Smooth muscle cell (in vitro differentiated cells): ENCODE measurements at regions not wholly inside any gene's neighbourhood (a gene's known extent, or its start where the extent isn't known, plus 50 kb on each side); places are given as distances from the start of the nearest gene placed in this dataset.

Experiments
- DNase-seq: peaks from one replicate; lab custom pipeline; 2025; ENCODE audit not compliant: unreplicated experiment; lab: John Stamatoyannopoulos, UW
- H2AFZ ChIP-seq: fragments of 200-600 bp; sonication (generic); 2 replicates; pipeline ENCODE4 v1.6.0; 2016; ENCODE audit warnings: antibody characterized with exemption, low read depth, mild to moderate bottlenecking
- H3F3A ChIP-seq: fragments of 200-600 bp; sonication (generic); 2 replicates; pipeline ENCODE4 v1.6.0; 2017; ENCODE audit warnings: antibody characterized with exemption, low read depth
- H3K27ac ChIP-seq: fragments of 200-600 bp; sonication (generic); 2 replicates; pipeline ENCODE4 v1.5.1; 2016; ENCODE audit warnings: low read depth, mild to moderate bottlenecking
- H3K27me3 ChIP-seq: fragments of 200-600 bp; sonication (generic); 2 replicates; pipeline ENCODE4 v1.6.1; 2016; ENCODE audit warnings: low read depth, mild to moderate bottlenecking
- H3K36me3 ChIP-seq: fragments of 200-600 bp; sonication (generic); 2 replicates; pipeline ENCODE4 v1.5.1; 2016; ENCODE audit warnings: low read depth
- H3K4me1 ChIP-seq: fragments of 200-600 bp; sonication (generic); 2 replicates; pipeline ENCODE4 v1.5.1; 2016; ENCODE audit warnings: low read depth
- H3K4me2 ChIP-seq: fragments of 200-600 bp; sonication (generic); 2 replicates; pipeline ENCODE4 v1.6.0; 2016; ENCODE audit warnings: mild to moderate bottlenecking
- H3K4me3 ChIP-seq: fragments of 200-600 bp; sonication (generic); 2 replicates; pipeline ENCODE4 v1.5.1; 2016; ENCODE audit warnings: mild to moderate bottlenecking
- H3K79me2 ChIP-seq: fragments of 200-600 bp; sonication (generic); 2 replicates; pipeline ENCODE4 v1.6.0; 2016; ENCODE audit warnings: low read depth, mild to moderate bottlenecking
- H3K9ac ChIP-seq: fragments of 200-600 bp; sonication (generic); 2 replicates; pipeline ENCODE4 v1.6.0; 2016; ENCODE audit warnings: low read depth
- H3K9me3 ChIP-seq: fragments of 200-600 bp; sonication (generic); replicated peaks from 2 replicates; pipeline ENCODE4 v1.5.1; 2016; ENCODE audit warnings: low read depth
- H4K20me1 ChIP-seq: fragments of 200-600 bp; sonication (generic); 2 replicates; pipeline ENCODE4 v1.6.0; 2016; ENCODE audit warnings: low read depth
- WGBS: methylation state at CpG from one replicate; pipeline ENCODE4 v1.1.7; 2016; ENCODE audit warnings: low lambda C conversion rate; 5-methylcytosine and 5-hydroxymethylcytosine counted together
- TF ChIP-seq, protein P1 (sequence below): fragments of 200-600 bp; sonication (generic); IDR thresholded peaks from 2 replicates; pipeline ENCODE4 v1.5.1; 2017; ENCODE audit warnings: borderline replicate concordance, mild to moderate bottlenecking, antibody characterized with exemption; ENCODE audit not compliant: insufficient read depth, poor library complexity, severe bottlenecking

- Histone ChIP-seq H3K79me2 (no peaks in the 10 kb centered on the region), H3K27ac (no peak overlapping the region), H3K4me3 (no peak overlapping the region), H3K4me1 (no peaks in the 10 kb centered on the region), H3K9ac (no peak overlapping the region), H3K27me3 (peaks cover 23% of the 10 kb centered on the region), H3F3A (no peaks in the 10 kb centered on the region), H3K9me3 (no peaks in the 10 kb centered on the region), H3K36me3 (no peaks in the 10 kb centered on the region), H2AFZ (no peak overlapping the region), H4K20me1 (no peaks in the 10 kb centered on the region), H3K4me2 (no peak overlapping the region)
- DNase-seq, result no peak
- TF ChIP-seq, protein P1, sequence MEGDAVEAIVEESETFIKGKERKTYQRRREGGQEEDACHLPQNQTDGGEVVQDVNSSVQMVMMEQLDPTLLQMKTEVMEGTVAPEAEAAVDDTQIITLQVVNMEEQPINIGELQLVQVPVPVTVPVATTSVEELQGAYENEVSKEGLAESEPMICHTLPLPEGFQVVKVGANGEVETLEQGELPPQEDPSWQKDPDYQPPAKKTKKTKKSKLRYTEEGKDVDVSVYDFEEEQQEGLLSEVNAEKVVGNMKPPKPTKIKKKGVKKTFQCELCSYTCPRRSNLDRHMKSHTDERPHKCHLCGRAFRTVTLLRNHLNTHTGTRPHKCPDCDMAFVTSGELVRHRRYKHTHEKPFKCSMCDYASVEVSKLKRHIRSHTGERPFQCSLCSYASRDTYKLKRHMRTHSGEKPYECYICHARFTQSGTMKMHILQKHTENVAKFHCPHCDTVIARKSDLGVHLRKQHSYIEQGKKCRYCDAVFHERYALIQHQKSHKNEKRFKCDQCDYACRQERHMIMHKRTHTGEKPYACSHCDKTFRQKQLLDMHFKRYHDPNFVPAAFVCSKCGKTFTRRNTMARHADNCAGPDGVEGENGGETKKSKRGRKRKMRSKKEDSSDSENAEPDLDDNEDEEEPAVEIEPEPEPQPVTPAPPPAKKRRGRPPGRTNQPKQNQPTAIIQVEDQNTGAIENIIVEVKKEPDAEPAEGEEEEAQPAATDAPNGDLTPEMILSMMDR, result no peak
- WGBS, result 75% methylated on average over 3 of the region's 3 CpGs
Observed at GRCh38 chr20:40922865-40923264, 105.8 kb upstream of the TOP1 start.

DNA sequence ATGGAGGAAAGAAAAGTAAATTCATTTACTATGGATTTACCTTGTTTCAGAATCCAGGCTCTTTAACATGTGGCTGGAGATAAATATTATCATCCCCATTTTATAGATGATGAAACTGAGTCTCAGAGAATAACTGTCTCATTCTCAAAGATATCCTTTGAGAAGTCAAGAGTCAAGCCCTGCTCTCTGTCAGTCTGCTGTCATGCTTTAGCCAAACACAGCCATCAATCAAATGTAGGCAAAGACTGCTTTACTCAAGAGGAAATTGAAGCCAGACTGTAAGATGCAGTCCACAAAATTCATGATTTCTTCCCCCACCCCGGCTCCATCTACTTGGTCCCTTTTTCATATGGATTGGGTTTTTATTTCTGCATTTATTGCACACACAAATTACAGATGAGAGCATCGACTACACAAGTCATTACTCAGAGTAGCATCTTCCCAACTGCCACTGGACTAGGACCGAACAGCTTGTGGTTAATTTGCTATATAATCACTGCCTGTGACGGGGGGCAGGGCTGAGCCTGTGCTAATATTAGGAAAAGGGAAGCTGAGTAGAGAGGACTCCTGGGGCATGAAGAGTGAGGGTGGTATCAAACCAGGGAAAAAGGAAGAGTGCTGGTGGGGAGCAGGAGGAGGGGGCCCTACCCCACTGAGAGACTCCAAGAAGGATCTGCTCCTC is 102.7 kb upstream of the TOP1 start:
- Histone ChIP-seq H3K36me3 (no peaks in the 10 kb centered on the region), H3K9me3 (no peaks in the 10 kb centered on the region), H3F3A (no peaks in the 10 kb centered on the region), H3K9ac (no peak overlapping the region), H4K20me1 (no peaks in the 10 kb centered on the region), H3K27me3 (peaks cover 23% of the 10 kb centered on the region), H2AFZ (no peak overlapping the region), H3K4me3 (no peak overlapping the region), H3K4me2 (no peak overlapping the region), H3K4me1 (no peaks in the 10 kb centered on the region), H3K79me2 (no peaks in the 10 kb centered on the region), H3K27ac (no peak overlapping the region)
- TF ChIP-seq, protein P1, result no peak
- no peak for DNase-seq
- WGBS, result 91% methylated on average over 4 of the region's 4 CpGs

DNA sequence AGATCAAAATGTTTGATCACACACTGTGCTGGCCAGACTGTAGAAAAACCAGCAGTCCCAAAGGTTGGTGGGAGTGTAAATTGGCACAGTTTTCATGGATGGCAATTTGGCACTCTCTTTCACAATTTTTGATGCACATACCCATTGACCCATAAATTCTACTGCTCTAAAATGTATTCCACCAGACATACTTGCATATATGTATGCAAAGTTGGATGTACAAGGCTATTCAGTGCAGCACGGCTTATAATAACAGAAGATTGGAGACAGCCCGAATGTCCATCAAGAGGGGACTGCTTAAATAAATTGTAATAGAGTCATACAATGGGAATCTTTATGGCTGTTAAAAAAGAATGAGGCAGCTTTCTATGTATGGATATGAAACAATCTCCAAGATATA is 101.7 kb upstream of the TOP1 start:
- WGBS, result 91% methylated on average over 2 of the region's 2 CpGs
- Histone ChIP-seq H3K9ac (no peak overlapping the region), H3K27me3 (peaks cover 17% of the 10 kb centered on the region), H3K9me3 (no peaks in the 10 kb centered on the region), H3K27ac (no peak overlapping the region), H3F3A (no peaks in the 10 kb centered on the region), H2AFZ (no peak overlapping the region), H3K4me2 (no peak overlapping the region), H3K36me3 (no peaks in the 10 kb centered on the region), H3K4me1 (no peaks in the 10 kb centered on the region), H4K20me1 (no peaks in the 10 kb centered on the region), H3K4me3 (no peak overlapping the region), H3K79me2 (no peaks in the 10 kb centered on the region)
- no peak for DNase-seq
- TF ChIP-seq, protein P1, result no peak

DNA sequence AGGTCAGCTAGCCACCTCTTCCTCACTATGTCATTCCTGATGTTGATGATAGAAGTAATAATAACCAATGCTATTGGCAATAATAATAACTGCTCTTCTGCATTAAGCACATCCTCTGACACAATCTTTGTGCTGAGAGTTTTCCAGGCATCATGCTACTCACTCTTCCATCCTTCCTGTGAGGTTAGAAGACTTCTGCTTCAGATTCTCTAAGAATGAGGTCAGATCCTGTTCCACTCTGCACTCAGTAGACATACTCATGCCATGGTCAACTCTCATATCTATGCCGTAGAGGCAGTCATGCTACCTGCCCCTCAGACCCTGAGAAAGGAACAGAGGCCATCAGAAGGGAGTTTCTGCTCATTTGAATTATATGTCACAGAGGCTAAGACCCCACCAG is 98.1 kb upstream of the TOP1 start:
- Histone ChIP-seq H3K79me2 (no peaks in the 10 kb centered on the region), H3K9ac (no peak overlapping the region), H3K4me2 (no peak overlapping the region), H3K27ac (no peak overlapping the region), H3K27me3 (peaks cover 15% of the 10 kb centered on the region), H3F3A (no peaks in the 10 kb centered on the region), H3K4me3 (no peak overlapping the region), H3K36me3 (no peaks in the 10 kb centered on the region), H3K4me1 (no peaks in the 10 kb centered on the region), H3K9me3 (no peaks in the 10 kb centered on the region), H2AFZ (no peak overlapping the region), H4K20me1 (no peaks in the 10 kb centered on the region)
- no peak for DNase-seq
- 59% methylated on average over 1 of the region's 1 CpG for WGBS
- TF ChIP-seq, protein P1, result no peak
